T-helper 1 cell (primary cell): ENCODE measurements at regions not wholly inside any gene's neighbourhood (a gene's known extent, or its start where the extent isn't known, plus 50 kb on each side); places are given as distances from the start of the nearest gene placed in this dataset.
A peak's percentile ranks its signal among the peaks of the same experiment; 100 is the strongest.
"Not testable (repeated sequence)": the region's sequence is repeated elsewhere in the genome, so short reads cannot be mapped to it uniquely, and the experiment has no call there.

Experiments
- DNase-seq, 5 donors: peaks; one replicate each; pipeline ENCODE4 v3.0.0-alpha.2; 2012 to 2020

DNA sequence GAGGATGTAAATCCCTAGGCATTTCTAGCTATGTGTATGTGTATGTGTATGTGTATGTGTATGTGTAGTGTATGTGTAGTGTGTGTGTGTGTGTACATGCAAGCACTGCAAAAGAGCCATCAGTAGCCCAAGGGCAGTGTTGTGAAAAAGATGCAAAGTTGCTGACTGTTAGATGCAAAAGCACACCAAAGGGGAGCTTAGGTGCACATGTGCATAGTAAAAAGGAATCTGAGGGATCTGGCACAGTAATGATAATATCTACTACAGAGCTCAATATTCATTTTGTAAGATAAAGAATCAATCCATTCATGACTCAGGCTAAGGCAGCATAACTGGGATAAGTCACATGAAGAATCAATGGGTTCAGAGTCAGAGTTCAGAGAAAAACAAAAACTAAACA lies 80.2 kb downstream of the TMEM47 start:
- no peak for DNase-seq

DNA sequence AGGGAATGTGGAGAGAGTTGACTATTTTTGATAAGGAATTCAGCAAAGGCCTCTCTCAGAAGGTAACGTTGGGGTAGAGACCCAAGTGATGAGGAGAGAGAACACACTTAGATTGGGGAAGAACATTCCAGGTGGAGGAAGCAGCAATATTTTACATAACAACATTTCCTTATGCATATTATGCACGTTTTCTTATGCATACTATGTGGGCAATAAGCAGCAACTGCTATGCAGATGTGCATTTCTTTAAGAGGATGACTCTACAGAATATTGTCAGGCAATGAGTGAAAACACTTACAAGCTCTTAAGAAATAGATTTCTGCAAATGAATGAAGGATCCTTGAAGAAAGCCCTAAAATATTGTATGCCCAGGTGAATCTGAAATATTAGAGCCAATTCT lies 91.1 kb downstream of the TMEM47 start:
- DNase-seq = no peak

DNA sequence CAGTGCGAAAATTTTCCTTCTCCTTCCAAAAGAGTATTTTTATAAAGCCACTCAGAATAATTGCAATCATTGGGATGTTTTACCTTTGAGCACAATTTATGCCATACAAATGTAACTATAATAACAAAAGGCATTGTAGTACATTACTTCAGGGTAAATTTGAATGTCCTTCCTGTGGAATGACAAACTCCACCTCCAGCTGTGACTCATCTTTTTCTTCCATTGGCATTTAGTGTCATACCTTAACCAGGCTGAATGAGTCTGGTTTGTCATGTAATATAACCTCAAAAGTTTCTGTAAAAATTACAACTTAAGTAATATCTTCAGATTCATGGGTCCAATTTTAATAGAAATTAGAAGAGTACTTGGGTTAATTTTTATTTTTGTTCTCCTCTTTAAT lies 93.3 kb downstream of the TMEM47 start:
- no peak for DNase-seq

DNA sequence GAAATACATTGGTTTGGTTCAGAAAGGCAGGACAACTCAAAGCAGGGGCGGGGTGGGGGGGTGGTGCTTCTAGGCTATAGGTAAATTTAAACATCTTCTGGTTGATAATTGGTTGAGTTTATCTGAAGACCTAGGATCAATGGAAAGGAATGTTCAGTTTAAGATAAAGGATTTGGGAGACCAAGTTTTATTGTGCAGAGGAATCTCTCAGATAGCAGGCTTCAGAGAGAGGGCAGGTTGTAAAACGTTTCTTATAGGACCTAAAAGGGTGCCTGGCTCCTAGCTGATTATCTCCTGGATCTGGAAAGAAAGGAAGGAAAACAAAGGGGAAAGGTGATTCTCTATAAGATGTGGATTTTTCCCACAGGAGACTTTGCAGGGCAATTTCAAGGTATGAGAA lies 94.0 kb downstream of the TMEM47 start:
- no peak for DNase-seq

DNA sequence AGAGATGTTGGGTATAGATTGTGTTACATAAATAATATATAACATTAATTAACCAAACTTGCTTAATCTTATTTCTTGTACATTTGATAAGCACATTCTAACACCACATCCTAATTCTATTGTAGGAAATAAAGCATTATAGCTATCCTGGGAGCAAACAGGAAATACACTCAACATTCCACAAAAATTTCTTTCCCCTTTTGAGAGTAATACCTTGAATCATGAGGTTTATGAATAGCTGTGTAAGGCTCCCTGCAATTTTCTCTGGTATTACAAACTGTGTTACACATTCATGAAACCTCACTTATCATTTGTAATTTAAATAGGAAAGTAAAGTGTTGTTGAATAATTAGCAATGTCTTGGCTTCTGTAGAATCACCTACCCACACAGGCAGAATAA lies 95.1 kb downstream of the TMEM47 start:
- DNase-seq = no peak

DNA sequence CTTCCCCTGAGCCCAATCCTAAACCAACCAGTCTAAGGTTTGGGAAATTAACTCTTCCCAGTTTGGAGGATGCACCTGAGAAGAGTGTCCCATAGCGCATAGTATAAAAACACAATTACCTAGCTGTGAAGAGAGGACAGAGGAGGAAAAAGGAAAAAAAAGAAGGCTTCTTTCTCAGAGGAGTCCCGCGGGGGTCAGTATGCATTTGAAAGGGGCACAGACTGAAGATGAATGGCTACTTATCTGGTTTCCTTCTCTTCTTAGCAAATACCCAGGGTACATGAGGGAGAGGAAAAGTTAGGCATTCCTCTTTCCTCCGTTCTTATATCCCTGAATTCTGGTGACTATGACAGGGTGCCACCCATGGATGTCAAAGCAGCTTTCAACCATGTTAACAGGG lies 96.9 kb downstream of the TMEM47 start:
- no peak for DNase-seq

DNA sequence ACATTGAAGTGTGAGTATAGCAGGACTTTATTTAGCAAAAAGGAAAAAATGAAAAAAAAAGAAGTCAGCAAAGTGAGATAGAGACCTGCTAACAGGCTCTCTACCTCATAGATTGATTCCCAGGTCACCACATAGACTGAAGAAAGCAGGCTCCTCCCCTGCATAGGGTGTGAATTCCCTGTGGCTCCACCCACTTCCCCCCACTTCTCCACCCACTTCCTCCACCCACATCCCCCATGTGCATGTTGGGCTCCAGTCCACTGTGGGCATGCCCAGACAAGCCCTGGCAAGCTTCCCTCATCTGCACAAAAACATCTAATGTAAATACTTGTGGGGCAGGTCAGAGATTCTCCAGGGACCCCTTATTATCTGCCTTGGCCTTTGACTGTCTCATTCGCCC lies 97.8 kb downstream of the TMEM47 start:
- peak in 1 of 5 donors; percentile 2 for DNase-seq

DNA sequence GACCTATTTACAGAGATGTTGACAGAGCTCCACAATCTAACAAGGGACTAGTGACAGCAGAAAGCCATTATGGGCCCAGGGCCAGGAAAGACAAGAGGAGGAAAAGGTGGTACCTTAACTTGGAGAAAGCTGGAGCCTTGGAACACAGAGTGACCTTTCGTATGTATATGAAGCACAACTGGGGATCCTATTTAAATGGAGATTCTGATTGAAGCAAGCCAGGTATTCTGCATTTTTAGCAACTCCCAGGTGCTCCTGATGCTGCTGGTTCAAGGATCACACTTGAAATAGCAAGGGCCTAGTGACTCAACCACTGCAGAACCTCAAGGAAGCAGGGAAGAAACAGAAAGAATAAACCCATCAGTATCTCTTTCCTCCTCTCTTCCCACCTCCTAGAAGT lies 99.4 kb downstream of the TMEM47 start:
- DNase-seq = no peak

DNA sequence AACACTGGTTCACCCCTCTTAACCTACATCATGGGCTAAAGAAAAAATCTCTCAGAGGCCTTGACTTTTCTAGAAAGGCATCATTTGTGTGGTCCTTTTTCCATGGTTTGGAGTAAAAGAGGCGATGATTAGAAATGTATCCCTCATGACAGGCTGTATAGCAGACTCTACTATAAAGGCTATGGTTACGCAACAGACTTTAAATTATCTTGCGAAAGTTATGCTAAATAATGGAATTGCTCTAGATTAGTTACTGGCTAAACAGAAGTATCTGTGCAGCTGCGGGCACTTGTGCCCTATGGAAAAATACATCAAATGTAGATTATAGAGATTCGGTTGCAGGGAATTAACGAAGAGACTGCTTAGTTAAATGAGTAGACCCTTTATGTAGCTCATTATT lies 101.6 kb downstream of the TMEM47 start:
- no peak for DNase-seq

DNA sequence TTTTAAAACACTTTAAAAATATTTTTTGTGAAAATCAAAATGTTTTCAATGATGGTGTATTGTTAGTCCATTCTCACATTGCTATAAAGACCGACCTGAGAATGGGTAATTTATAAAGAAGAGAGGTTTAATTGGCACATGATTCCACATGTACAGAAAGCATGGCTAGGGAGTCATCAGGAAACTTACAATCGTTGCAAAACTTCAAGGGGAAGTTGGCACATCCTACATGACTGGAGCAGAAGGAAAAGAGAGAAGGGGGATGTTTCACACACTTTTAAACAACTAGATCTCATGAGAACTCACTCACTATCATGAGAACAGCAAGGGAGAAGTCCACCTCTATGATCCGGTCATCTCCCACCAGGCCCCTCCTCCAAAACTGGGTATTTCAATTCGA lies 110.7 kb downstream of the TMEM47 start:
- no peak for DNase-seq

DNA sequence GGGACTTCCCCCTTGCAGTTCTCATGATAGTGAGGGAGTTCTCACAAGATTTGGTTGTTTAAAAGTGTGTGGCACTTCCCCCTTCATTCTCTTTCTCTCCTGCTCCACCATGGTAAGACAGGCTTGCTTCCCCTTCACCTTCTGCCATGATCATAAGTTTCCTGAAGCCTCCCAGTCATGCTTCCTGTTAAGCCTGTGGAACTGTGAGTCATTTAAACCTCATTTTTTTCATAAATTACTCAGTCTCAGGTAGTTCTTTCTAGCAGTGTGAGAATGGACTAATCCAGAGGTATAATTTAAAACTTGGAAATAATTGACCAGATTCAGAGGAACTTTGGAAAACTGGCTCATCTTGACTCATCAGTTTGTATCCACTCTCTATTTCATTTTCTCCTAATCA lies 129.0 kb downstream of the TMEM47 start:
- no peak for DNase-seq

DNA sequence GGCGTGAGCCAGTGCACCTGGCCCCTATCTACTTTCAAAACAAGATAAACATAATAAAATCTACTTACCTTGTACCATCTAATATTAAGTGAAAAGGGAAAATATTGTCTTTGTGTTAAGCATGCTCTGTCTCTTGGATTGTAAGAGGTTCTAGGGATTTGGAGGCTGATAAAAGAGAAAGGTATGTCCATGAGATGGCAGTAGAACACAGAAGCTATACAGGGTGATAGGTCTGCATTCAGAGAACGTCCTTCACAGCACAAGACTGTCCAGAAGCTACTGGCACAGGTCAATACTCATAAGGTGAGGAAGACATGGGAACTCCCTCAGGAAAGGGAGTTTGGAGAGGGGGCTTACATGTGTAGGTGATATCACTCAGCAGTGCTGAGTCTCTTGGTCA lies 135.5 kb downstream of the TMEM47 start:
- DNase-seq = no peak

DNA sequence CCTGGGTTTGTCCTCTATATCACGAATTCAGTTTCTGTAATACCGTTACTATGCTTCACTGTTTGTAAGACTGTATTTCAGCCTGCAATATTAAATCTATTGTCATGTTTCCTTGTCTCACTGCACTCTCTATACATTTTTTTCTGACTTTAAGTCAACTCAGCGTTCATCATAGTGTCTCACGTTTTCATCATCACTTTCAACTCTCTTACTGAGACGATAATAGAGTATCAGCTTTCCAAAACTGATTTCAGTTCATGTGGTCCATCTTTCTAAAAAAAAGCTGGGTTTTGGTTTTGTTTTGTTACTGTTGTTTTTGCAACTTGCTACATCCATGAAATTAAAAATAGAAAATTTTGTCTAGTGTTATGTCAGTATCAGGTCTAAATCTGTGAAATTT lies 147.7 kb downstream of the TMEM47 start:
- no peak for DNase-seq

DNA sequence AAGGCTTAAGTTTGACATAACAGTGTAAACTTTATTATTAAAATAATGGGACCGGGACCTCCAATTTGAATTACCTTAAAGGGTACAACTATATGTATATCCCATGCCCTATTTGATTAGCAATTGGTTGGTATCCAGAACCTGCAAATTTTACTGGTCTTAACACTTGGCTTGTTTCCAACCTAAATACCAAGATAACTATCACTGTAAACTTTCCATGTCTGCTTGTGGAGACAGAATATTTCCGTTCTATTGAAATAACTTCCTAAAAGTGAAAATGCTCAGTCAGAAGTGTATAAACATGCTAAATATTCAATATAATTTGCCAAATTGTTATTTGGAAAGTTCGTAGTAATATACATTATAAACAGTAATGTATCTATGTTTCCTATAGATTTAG lies 154.0 kb downstream of the TMEM47 start:
- DNase-seq = no peak

DNA sequence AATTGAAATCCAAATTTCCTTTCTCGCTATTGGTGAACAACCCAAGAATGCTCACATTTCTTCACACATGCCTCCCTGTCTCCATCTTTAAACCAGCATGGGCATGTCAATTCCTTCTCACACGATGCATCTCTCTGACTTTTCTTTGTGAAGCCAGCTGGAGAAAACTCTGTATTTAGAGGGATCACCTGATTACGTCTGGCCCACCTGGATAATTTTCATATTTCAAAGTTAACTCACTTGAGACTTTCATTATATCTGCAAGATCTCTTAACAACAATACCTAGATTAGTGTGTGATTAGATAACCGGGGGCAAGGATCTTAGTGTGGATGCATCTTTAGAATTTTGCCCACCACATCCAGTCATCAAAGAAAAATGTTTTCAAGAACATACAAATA lies 164.0 kb downstream of the TMEM47 start:
- DNase-seq = no peak

DNA sequence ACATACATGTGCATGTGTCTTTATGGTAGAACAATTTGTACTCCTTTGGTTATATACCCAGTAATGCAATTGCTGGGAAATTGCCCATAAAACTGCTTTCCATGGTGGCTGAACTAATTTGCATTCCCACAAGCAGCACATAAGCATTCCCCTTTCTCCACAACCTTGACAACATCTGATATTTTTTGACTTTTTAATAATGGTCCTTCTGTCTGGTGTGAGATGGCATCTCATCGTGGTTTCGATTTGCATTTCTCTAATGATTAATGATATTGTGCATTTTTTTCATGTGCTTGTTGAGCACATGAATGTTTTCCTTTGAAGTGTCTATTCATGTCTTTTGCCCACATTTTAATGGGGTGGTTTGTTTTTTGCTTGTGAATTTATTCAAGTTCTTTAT lies 166.0 kb downstream of the TMEM47 start:
- no peak for DNase-seq

DNA sequence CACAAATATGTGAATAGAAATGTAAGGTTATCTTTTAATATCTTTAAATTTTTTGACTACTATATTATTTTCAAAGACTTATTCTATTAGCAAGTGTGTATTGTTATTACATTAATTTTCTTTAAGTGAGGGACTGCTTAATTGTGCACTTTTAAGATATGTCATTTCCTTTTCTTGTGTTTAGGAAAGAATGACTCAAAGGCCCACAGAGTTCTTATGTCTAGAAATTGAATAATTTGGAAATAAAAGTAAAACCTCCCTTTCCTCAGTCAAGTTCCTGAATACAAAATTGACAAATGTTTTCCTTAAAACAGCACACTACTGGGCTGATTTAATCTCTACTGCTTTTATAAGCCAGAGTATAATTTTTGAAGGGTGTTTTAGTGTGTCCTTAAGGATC lies 169.7 kb downstream of the TMEM47 start:
- DNase-seq = no peak

DNA sequence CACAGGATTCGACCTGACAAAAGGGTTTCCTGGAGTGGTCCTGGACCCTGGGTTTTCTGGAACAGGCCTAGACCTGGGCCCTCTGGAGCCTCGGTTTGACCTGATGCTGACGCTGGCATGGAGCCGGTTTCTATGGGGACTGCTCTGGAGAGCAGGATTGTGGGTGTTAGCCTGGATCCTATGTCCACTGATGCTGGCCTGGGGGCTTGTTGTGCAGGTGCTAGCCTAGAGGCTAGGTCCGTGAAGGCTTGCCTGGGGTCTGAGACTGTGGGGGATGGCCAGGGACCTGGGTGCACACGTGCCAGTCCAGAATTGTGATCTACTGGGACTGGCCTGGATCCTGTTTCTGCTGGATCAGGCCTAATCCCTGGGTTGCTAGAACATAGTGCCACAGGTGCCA lies 173.1 kb downstream of the TMEM47 start:
- no peak for DNase-seq

DNA sequence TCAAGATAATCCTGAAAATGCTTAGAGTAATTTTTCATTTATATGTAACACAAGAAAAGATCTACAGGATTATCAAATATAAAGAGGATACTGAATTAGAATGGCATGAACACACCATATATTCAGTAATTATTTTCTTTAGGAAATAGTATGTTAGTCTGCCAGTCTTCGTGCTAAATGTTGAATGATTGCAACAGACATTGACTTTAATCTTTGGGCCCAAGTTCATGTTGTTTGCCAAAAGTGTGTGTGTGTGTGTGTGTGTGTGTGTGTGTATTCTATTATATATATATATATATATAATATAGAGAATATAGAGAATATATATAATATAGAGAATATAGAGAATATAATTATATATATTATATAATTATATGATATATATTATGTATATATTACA lies 186.6 kb downstream of the TMEM47 start:
- no peak for DNase-seq

DNA sequence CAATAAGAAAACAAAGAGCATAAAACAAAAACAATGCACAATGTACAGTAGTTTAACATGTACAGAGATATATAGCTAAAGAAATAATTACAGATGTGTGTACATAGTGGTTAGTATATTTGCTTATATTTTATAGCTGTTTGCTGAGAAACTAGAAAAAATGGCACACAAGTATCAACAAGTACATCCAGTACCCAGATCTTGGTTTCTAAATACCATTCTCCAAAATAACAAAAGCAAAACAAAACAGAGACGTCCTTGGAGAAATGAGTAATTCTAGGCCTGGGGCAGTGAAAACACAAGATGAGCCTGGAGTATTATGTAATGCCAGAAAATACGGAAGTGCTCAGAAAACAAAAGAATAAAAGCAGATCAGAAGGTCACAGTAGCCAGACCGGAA lies 189.6 kb downstream of the TMEM47 start:
- DNase-seq = no peak

DNA sequence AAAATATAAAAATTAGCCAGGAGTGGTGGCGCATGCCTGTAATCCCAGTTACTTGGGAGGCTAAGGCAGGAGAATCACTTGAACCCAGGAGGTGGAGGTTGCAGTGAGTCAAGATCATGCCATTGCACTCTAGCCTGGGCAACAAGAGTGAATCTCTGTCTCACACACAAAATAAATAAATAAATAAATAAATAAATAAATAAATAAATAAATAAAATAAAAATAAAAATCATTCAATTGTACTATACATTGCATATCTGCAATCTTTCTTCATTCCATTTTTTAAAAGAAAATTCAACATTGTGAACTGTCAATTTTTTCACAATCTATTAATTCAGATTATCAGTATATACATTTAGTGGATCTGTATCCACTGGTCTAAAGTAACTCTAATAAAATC lies 193.9 kb downstream of the TMEM47 start:
- DNase-seq = not testable (repeated sequence)

DNA sequence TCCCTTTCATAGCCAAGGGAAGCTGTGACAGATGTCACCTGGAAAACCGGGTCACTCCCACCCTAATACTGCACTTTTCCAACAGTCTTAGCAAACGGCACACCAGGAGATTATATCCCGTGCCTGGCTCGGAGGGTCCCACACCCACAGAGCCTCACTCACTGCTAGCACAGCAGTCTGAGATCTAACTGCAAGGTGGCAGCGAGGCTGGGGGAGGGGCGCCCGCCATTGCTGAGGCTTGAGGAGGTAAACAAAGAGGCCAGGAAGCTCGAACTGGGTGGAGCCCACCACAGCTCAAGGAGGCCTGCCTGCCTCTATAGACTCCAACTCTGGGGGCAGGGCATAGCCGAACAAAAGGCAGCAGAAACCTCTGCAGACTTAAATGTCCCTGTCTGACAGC lies 199.2 kb downstream of the TMEM47 start:
- DNase-seq = not testable (repeated sequence)

DNA sequence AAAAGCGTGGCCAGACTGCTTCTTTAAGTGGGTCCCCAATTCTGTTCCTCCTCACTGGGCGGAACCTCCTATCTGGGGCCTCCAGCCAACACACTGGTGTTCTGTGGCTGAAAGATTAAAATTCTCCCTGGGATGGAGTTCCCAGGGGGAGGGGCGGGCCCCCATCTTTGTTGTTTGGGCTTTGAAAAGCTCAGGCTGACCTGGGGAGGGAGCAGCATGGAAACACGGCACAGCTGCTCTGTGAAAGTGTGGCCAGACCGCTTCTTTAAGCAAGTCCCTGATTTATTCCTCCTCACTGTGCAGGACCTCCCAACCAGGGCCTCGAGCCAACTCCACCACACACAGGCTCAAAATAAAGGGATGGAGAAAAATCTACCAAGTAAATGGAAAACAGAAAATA lies 219.5 kb downstream of the TMEM47 start:
- DNase-seq = no peak

DNA sequence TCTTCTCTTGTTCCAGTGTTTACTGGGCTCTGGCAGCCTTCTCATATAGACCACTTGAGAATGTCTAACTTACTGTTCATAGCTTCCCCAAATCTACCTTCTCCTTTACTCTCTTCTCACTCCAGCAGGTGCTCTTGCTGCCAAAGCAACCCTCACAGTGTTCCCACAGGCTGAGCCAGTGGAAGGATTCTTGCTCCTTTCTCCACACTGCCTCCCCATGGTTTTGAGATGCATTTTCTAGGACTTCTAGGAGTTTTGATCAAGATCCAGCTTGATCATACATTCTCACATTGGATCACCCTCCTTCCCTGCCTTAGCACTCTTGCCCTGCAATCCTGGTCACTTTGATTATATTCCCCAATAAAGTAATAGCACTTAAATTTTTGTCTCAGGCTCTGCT lies 230.8 kb downstream of the TMEM47 start:
- no peak for DNase-seq

DNA sequence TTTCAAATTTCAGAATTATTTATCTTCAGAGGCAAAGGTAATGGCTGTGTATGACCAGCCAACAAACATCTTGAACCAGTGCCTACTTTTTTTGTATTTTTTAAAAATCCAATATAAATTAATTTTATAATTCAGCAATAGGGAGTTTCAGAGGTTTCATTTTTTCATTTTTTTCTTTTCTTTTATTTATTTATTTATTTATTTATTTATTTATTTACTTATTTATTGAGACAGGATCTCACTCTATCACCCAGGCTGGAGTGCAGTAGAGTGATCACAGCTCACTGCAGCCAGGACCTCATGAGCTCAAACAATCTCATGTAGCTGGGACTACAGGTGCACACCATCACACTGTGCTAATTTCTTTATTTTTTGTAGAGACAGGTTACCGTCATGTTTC lies 250.5 kb downstream of the TMEM47 start:
- DNase-seq = no peak

DNA sequence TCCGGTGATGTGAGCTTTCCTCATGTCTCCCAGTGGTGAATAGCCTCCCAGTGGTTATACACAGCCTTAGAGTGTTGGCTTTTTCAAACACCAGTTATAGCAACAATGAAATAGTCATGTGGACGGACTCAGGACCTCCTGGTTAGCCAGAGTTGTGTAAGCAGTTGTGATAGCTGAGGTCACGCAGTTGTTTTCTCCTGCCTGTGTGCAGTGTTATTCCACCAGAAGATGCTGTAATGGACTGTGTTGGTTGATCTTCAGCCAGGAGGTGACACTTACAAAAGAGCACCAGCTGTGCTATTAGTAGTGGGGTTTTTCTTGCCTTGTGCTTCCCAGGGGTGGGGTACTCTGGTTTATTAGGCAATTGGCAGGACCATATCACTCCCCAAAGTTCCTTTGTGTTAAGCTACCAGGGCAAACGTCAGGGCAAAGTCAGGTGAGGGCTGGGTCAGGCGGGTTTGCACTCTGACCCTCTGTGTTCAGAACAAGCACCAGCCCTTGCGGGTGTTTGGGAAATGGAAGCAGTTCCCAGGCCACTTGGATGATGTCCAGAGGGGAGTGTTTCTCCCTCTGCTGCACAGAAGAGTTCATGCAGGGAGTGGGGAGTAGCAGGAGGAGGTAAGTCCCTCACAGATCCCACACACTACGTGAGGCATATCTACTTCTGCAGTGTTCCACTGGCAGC lies 252.6 kb downstream of the TMEM47 start:
- no peak for DNase-seq
